OCI-LY1 (cell line): ENCODE measurements at regions not wholly inside any gene's neighbourhood (a gene's known extent, or its start where the extent isn't known, plus 50 kb on each side); places are given as distances from the start of the nearest gene placed in this dataset.

Experiments
- CTCF ChIP-seq: fragments of 200-600 bp; sonication (generic), shearing (Covaris generic); IDR thresholded peaks from 2 replicates; pipeline ENCODE4 v1.5.1; 2017; ENCODE audit warnings: mild to moderate bottlenecking, antibody characterized with exemption, low read length, moderate library complexity, mixed read lengths
- EZH2 ChIP-seq: fragments of 200-600 bp; sonication (generic), shearing (Covaris generic); IDR thresholded peaks from 2 replicates; pipeline ENCODE4 v1.8.0; 2017; ENCODE audit warnings: borderline replicate concordance, mixed run types, mild to moderate bottlenecking, antibody characterized with exemption, low read length, moderate library complexity, mixed read lengths

- no peak for TF ChIP-seq CTCF
- no peak for TF ChIP-seq EZH2
These were observed 127.5 kb downstream of the RTP5 start for GRCh38 chr2:241997017-241997416.
